GM19372 (cell line): ENCODE measurements at regions not wholly inside any gene's neighbourhood (a gene's known extent, or its start where the extent isn't known, plus 50 kb on each side); places are given as distances from the start of the nearest gene placed in this dataset.

Experiments used
- ATAC-seq: cut with Tn5 transposase; IDR thresholded peaks from one replicate; pipeline ENCODE4 v1.9.1; 2021; ENCODE audit warnings: mild to moderate bottlenecking, low read depth, moderate library complexity; ENCODE audit not compliant: unreplicated experiment

- ATAC-seq, result no peak
Measured at GRCh38 chr4:100852326-100852725, 334.5 kb upstream of the EMCN start.

- ATAC-seq, result no peak
Measured at GRCh38 chr4:100849319-100849718, 331.5 kb upstream of the EMCN start.

- peak; percentile 70 for ATAC-seq
Measured at GRCh38 chr4:100848841-100849240, 331.0 kb upstream of the EMCN start.

GRCh38 chr4:100843910-100844309, 326.1 kb upstream of the EMCN start:
- no peak for ATAC-seq

GRCh38 chr4:100842856-100843255, 325.0 kb upstream of the EMCN start:
- no peak for ATAC-seq

GRCh38 chr4:100841911-100842310, 324.1 kb upstream of the EMCN start:
- ATAC-seq, result no peak

GRCh38 chr4:100839712-100840111, 321.9 kb upstream of the EMCN start:
- no peak for ATAC-seq

GRCh38 chr4:100838286-100838685, 320.5 kb upstream of the EMCN start:
- no peak for ATAC-seq

GRCh38 chr4:100836929-100837328, 319.1 kb upstream of the EMCN start:
- ATAC-seq, result no peak

GRCh38 chr4:100834616-100835015, 316.8 kb upstream of the EMCN start:
- no peak for ATAC-seq

GRCh38 chr4:100833906-100834305, 316.1 kb upstream of the EMCN start:
- ATAC-seq, result no peak

GRCh38 chr4:100828986-100829685, 311.3 kb upstream of the EMCN start:
- no peak for ATAC-seq

- no peak for ATAC-seq
Measured at GRCh38 chr4:100828364-100828763, 310.5 kb upstream of the EMCN start.

- ATAC-seq, result no peak
Measured at GRCh38 chr4:100827756-100828155, 309.9 kb upstream of the EMCN start.

- ATAC-seq, result no peak
Measured at GRCh38 chr4:100826808-100827548, 309.2 kb upstream of the EMCN start.

GRCh38 chr4:100826067-100826466, 308.2 kb upstream of the EMCN start:
- no peak for ATAC-seq

GRCh38 chr4:100823993-100824323, 306.1 kb upstream of the EMCN start:
- peak; percentile 11 for ATAC-seq

GRCh38 chr4:100823066-100823992, 305.5 kb upstream of the EMCN start:
- ATAC-seq, result peak; percentile 60

GRCh38 chr4:100820249-100820648, 302.4 kb upstream of the EMCN start:
- ATAC-seq, result no peak

- ATAC-seq, result no peak
Measured at GRCh38 chr4:100819505-100819904, 301.7 kb upstream of the EMCN start.

GRCh38 chr4:100816436-100817045, 298.7 kb upstream of the EMCN start:
- no peak for ATAC-seq
